Urinary bladder (tissue), 3 donors: ENCODE measurements at regions not wholly inside any gene's neighbourhood (a gene's known extent, or its start where the extent isn't known, plus 50 kb on each side); places are given as distances from the start of the nearest gene placed in this dataset.
"Not testable (repeated sequence)": the region's sequence is repeated elsewhere in the genome, so short reads cannot be mapped to it uniquely, and the experiment has no call there.

Experiments
- DNase-seq: peaks from one replicate; pipeline ENCODE4 v3.0.0-alpha.2; 2015; ENCODE audit errors: extremely low spot score
- H3K27ac ChIP-seq: one replicate; pipeline ENCODE4 v1.5.1; 2013; ENCODE audit warnings: low read depth, mild to moderate bottlenecking, moderate library complexity
- H3K36me3 ChIP-seq: one replicate; pipeline ENCODE4 v1.6.1; 2013; ENCODE audit warnings: mild to moderate bottlenecking, moderate library complexity; ENCODE audit not compliant: insufficient read depth
- H3K4me1 ChIP-seq: one replicate; pipeline ENCODE4 v1.6.1; 2013; ENCODE audit warnings: mild to moderate bottlenecking, moderate library complexity; ENCODE audit not compliant: insufficient read depth
- H3K4me3 ChIP-seq: one replicate; pipeline ENCODE4 v1.5.1; 2013; ENCODE audit warnings: low read depth, low read length
- WGBS: extraction: QIAGEN DNeasy Blood & Tissue Kit; methylation state at CpG from one replicate; pipeline ENCODE4 v1.1.7; 2013; 5-methylcytosine and 5-hydroxymethylcytosine counted together
- donor health status: healthy with polysubstance abuse.
- donor health status: healthy.

GRCh38 chr5:12856105-12856504 lies 951.9 kb upstream of the CTNND2 start:
- H3K4me3 ChIP-seq, H3K4me1 ChIP-seq, DNase-seq, H3K36me3 ChIP-seq, H3K27ac ChIP-seq: not testable (repeated sequence)
- WGBS, result 46% methylated on average over 1 of the region's 1 CpG

- no peak overlapping the region for H3K4me3 ChIP-seq
- no peaks in the 10 kb centered on the region for H3K4me1 ChIP-seq
- no peak overlapping the region for H3K27ac ChIP-seq
- no peak for DNase-seq
- no peaks in the 10 kb centered on the region for H3K36me3 ChIP-seq
- WGBS, result 67% methylated on average over 5 of the region's 5 CpGs
Observed at GRCh38 chr5:12854386-12854785, 950.1 kb upstream of the CTNND2 start.

GRCh38 chr5:12851761-12852160 lies 947.5 kb upstream of the CTNND2 start:
- Histone ChIP-seq H3K4me1 (no peaks in the 10 kb centered on the region), H3K36me3 (no peaks in the 10 kb centered on the region), H3K4me3 (no peak overlapping the region), H3K27ac (no peak overlapping the region)
- 51% methylated on average over 5 of the region's 5 CpGs for WGBS
- no peak for DNase-seq

GRCh38 chr5:12848709-12849108 lies 944.5 kb upstream of the CTNND2 start:
- H3K4me3 ChIP-seq, result no peak overlapping the region
- no peaks in the 10 kb centered on the region for H3K4me1 ChIP-seq
- H3K27ac ChIP-seq, result no peak overlapping the region
- 78% methylated on average over 1 of the region's 1 CpG for WGBS
- H3K36me3 ChIP-seq, result no peaks in the 10 kb centered on the region
- no peak for DNase-seq

GRCh38 chr5:12845549-12846159 lies 941.4 kb upstream of the CTNND2 start:
- no peak overlapping the region for H3K27ac ChIP-seq
- H3K4me3 ChIP-seq, result no peak overlapping the region
- DNase-seq, result no peak
- 81% methylated on average over 5 of the region's 5 CpGs for WGBS
- H3K36me3 ChIP-seq, result no peaks in the 10 kb centered on the region
- no peaks in the 10 kb centered on the region for H3K4me1 ChIP-seq

DNA sequence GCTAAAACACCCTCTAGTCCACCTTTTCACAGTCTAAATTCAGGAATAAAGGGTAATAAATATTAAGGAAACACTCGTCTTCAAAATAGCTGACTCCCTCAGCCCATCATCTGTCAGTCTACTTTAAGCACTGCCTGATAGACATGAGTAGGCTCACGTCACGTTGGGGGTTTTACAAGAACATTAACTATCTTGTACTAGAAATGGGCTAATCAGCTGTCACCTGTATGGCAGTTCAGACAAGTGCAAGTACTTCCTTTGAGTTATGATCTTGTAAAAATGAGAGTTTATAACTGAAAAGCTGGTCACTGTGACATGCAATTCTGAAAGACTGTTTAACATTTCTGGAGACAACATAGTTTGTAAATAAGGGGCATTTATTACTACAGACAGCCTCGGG lies 936.7 kb upstream of the CTNND2 start:
- Histone ChIP-seq H3K4me3 (no peak overlapping the region), H3K4me1 (no peaks in the 10 kb centered on the region), H3K36me3 (no peaks in the 10 kb centered on the region), H3K27ac (no peak overlapping the region)
- WGBS, result 25% methylated on average over 4 of the region's 4 CpGs
- DNase-seq, result no peak

GRCh38 chr5:12837592-12837991 lies 933.3 kb upstream of the CTNND2 start:
- no peak for DNase-seq
- Histone ChIP-seq H3K27ac (no peak overlapping the region), H3K4me3 (no peak overlapping the region), H3K36me3 (no peaks in the 10 kb centered on the region), H3K4me1 (no peaks in the 10 kb centered on the region)
- 74% methylated on average over 5 of the region's 5 CpGs for WGBS

GRCh38 chr5:12825163-12825562 lies 920.9 kb upstream of the CTNND2 start:
- H3K4me1 ChIP-seq, result no peaks in the 10 kb centered on the region
- no peak for DNase-seq
- WGBS, result 73% methylated on average over 2 of the region's 2 CpGs

DNA sequence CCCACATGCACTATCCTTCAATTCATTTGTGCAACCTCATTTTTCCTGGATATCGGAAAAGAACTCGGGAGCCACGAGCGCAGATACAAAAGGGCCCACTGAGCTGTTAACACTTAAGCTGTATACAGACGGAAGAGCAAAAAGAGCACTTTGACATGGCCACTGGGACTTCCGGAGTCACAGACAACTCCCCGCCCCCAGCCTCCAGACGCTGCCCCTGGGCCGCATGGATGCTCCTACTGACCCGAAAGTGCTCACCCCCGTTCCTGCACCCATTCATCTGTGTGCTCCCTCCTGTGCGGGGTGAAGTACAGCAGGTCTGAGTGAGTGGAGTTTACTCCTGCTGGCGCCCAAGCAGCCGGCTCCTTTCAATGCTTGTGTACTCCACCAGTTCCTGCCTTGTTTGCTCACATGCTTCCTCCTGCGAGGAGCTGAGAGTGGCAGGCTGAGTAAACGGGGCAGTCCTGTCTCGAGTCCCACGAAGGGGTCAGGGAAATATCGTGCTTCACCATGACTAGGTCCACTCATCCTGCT lies 901.0 kb upstream of the CTNND2 start:
- Histone ChIP-seq H3K4me1 (no peaks in the 10 kb centered on the region), H3K27ac (no peak overlapping the region), H3K36me3 (no peaks in the 10 kb centered on the region), H3K4me3 (no peak overlapping the region)
- WGBS, result 75% methylated on average over 19 of the region's 19 CpGs
- no peak for DNase-seq

More at GRCh38 chr5:12825163-12825562, 920.9 kb upstream of the CTNND2 start:
- Histone ChIP-seq H3K4me3 (no peak overlapping the region), H3K36me3 (no peaks in the 10 kb centered on the region), H3K27ac (no peak overlapping the region)

GRCh38 chr5:12799165-12799564 lies 894.9 kb upstream of the CTNND2 start:
- WGBS, result 85% methylated on average over 5 of the region's 5 CpGs
- no peak for DNase-seq
- Histone ChIP-seq H3K27ac (no peak overlapping the region), H3K4me3 (no peak overlapping the region), H3K36me3 (no peaks in the 10 kb centered on the region), H3K4me1 (no peaks in the 10 kb centered on the region)

GRCh38 chr5:12795333-12795663 lies 891.1 kb upstream of the CTNND2 start:
- no peak for DNase-seq
- no peak overlapping the region for H3K27ac ChIP-seq
- no peaks in the 10 kb centered on the region for H3K36me3 ChIP-seq
- 93% methylated on average over 19 of the region's 19 CpGs for WGBS
- H3K4me3 ChIP-seq, result no peak overlapping the region
- H3K4me1 ChIP-seq, result no peaks in the 10 kb centered on the region

GRCh38 chr5:12794476-12795332 lies 890.5 kb upstream of the CTNND2 start:
- DNase-seq, result no peak
- WGBS, result 95% methylated on average over 53 of the region's 53 CpGs
- Histone ChIP-seq H3K36me3 (no peaks in the 10 kb centered on the region), H3K4me3 (no peak overlapping the region), H3K27ac (no peak overlapping the region), H3K4me1 (no peaks in the 10 kb centered on the region)

GRCh38 chr5:12793373-12793772 lies 889.1 kb upstream of the CTNND2 start:
- no peaks in the 10 kb centered on the region for H3K4me1 ChIP-seq
- H3K27ac ChIP-seq, result no peak overlapping the region

GRCh38 chr5:12780536-12780935 lies 876.3 kb upstream of the CTNND2 start:
- WGBS, result 81% methylated on average over 5 of the region's 5 CpGs
- Histone ChIP-seq H3K27ac (no peak overlapping the region), H3K4me3 (no peak overlapping the region), H3K4me1 (no peaks in the 10 kb centered on the region), H3K36me3 (no peaks in the 10 kb centered on the region)
- DNase-seq, result no peak

More at GRCh38 chr5:12793373-12793772, 889.1 kb upstream of the CTNND2 start:
- Histone ChIP-seq H3K4me3 (no peak overlapping the region), H3K36me3 (no peaks in the 10 kb centered on the region)
- no peak for DNase-seq
- WGBS, result 97% methylated on average over 1 of the region's 1 CpG
